ENCODE measurements at regions not wholly inside any gene's neighbourhood (a gene's known extent, or its start where the extent isn't known, plus 50 kb on each side); places are given as distances from the start of the nearest gene placed in this dataset.

DNA sequence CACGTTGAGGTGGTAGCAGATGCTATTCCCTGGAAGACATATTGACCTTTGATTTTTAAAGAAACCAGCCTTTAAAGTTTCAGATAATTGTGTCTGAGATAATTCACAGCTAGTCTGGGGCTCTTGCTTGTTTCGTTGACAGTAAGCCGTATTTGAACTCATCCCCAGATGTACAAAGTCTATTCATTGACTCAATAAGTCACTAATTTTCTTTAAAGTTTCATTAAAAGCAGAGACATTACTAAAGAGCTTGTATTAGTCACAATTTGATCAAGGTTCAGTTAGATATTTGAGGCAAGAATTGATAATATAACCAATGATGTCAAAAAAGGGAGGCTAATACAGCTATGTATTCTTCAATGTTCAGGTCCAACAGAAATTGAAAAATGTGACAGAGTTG, 158.0 kb downstream of the PCSK1 start:
- ChIA-PET CTCF (ENCODE audit: partially characterized antibody) (interaction anchor here (2.1 kb wide), 1 partner anchor 11 kb away, joined by 7 read pairs; no protein-coding TSS in a partner anchor), POLR2A (ENCODE audit: partially characterized antibody) (interaction anchor here (1.0 kb wide), 1 partner anchor 313 kb away, joined by 3 read pairs; the partner anchor contains the start of gene ELL2)
- Histone ChIP-seq H3K18ac (ENCODE audit: extremely low read depth, low read length) (no peak overlapping the region), H2AFZ (ENCODE audit: low read length) (no peak overlapping the region), H3K79me1 (ENCODE audit: low read depth, low read length) (no peaks in the 10 kb centered on the region), H2BK20ac (ENCODE audit: low read length) (no peak overlapping the region), H4K8ac (ENCODE audit: extremely low read depth, insufficient read depth, low read length) (no peak overlapping the region), H3K4ac (replicated peaks; ENCODE audit: insufficient read length, low read depth, low read length) (no peak overlapping the region), H3K36me3 (ENCODE audit: control insufficient read depth in 2 of 4, insufficient read depth in 4 of 4, low read length in 3 of 4) (no peaks in the 10 kb centered on the region), H3K9me3 (ENCODE audit: insufficient read depth in 2 of 2, low read depth in 1 of 2, low read length in 1 of 2) (no peaks in the 10 kb centered on the region), H3K23ac (ENCODE audit: insufficient read length) (no peak overlapping the region), H2AK5ac (ENCODE audit: low read depth, low read length) (no peak overlapping the region), H3K14ac (ENCODE audit: insufficient read length) (no peak overlapping the region), H3K4me2 (ENCODE audit: insufficient read depth in 1 of 2, low read depth in 2 of 2, low read length in 2 of 2) (no peak overlapping the region), H2BK120ac (replicated peaks; ENCODE audit: low read depth, low read length) (no peak overlapping the region), H4K20me1 (replicated peaks in 1 of 2; ENCODE audit: control insufficient read depth in 1 of 2, insufficient read depth in 2 of 2, low read length in 2 of 2) (no peaks in the 10 kb centered on the region), H3K4me3 (ENCODE audit: extremely low read depth in 1 of 4, insufficient read depth in 2 of 4, low read depth in 3 of 4, low read length in 4 of 4) (no peak overlapping the region), H3K4me1 (replicated peaks in 1 of 4; ENCODE audit: control insufficient read depth in 3 of 4, insufficient read depth in 4 of 4, low read length in 3 of 4) (no peaks in the 10 kb centered on the region), H4K91ac (replicated peaks; ENCODE audit: insufficient read length, low read length) (no peak overlapping the region), H3K79me2 (ENCODE audit: control insufficient read depth in 1 of 2, insufficient read depth in 2 of 2, low read length in 2 of 2) (no peaks in the 10 kb centered on the region), H3K56ac (replicated peaks; ENCODE audit: insufficient read length, low read depth, low read length) (no peak overlapping the region), H4K5ac (ENCODE audit: insufficient read length, low read depth, low read length) (no peak overlapping the region), H3K27me3 (replicated peaks in 1 of 4; ENCODE audit: control insufficient read depth in 3 of 4, extremely low read depth in 1 of 4, insufficient read depth in 3 of 4, low read length in 3 of 4) (peaks cover 0 to 1% (median 0%) of the 10 kb centered on the region in 4 experiments; a peak in 1 of 7 replicates), H3K9ac (replicated peaks in 1 of 4; ENCODE audit: extremely low read depth in 1 of 4, low read depth in 3 of 4, low read length in 3 of 4) (no peak overlapping the region), H3K27ac (ENCODE audit: low read depth, low read length) (no peak overlapping the region), H2BK5ac (ENCODE audit: low read depth, low read length) (no peak overlapping the region), H2BK15ac (ENCODE audit: low read length) (no peak overlapping the region), H2BK12ac (ENCODE audit: low read depth, low read length) (no peak overlapping the region), H3K23me2 (ENCODE audit: low read depth, low read length) (no peaks in the 10 kb centered on the region; the same call in 1 of the 2 replicates)
- no peak for DNase-seq (ENCODE audit: low read depth in 1 of 2, low spot score in 2 of 2)
- no peak for FAIRE-seq
- WGBS, 2 experiments (ENCODE audit: extremely low coverage in 1 of 2, insufficient coverage in 1 of 2, insufficient read length in 1 of 2, insufficient replicate concordance in 2 of 2, low coverage in 1 of 2, low lambda C conversion rate in 2 of 2, missing lambda C conversion rate in 1 of 2) = 96% methylated on average over 3 of the region's 3 CpGs; no CpG with 5 or more reads in 1 of the 2 experiments
- TF ChIP-seq FOSL1 (IDR thresholded peaks at IDR 0.05; ENCODE audit: insufficient read depth, low read depth, low read length) (no peak), SP4 (IDR thresholded peaks at IDR 0.05; ENCODE audit: low read length) (no peak), JUN (IDR thresholded peaks at IDR 0.05; ENCODE audit: low read depth, low read length) (no peak), BACH1 (IDR thresholded peaks at IDR 0.05; ENCODE audit: low read length) (no peak), TEAD4 (IDR thresholded peaks at IDR 0.05; ENCODE audit: low read depth, low read length) (no peak), CHD1 (IDR thresholded peaks at IDR 0.05; ENCODE audit: low read depth, low read length) (no peak), BRCA1 (IDR thresholded peaks at IDR 0.05; ENCODE audit: low read depth, low read length) (no peak), SAP30 (IDR thresholded peaks at IDR 0.05; ENCODE audit: insufficient read depth, insufficient replicate concordance, low read length) (no peak)
- TF ChIP-seq, protein P1, sequence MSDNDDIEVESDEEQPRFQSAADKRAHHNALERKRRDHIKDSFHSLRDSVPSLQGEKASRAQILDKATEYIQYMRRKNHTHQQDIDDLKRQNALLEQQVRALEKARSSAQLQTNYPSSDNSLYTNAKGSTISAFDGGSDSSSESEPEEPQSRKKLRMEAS (IDR thresholded peaks at IDR 0.05) = no peak
- TF ChIP-seq, protein P2, sequence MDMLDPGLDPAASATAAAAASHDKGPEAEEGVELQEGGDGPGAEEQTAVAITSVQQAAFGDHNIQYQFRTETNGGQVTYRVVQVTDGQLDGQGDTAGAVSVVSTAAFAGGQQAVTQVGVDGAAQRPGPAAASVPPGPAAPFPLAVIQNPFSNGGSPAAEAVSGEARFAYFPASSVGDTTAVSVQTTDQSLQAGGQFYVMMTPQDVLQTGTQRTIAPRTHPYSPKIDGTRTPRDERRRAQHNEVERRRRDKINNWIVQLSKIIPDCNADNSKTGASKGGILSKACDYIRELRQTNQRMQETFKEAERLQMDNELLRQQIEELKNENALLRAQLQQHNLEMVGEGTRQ (IDR thresholded peaks at IDR 0.05; ENCODE audit: low read length) = no peak
- TF ChIP-seq, protein P3, sequence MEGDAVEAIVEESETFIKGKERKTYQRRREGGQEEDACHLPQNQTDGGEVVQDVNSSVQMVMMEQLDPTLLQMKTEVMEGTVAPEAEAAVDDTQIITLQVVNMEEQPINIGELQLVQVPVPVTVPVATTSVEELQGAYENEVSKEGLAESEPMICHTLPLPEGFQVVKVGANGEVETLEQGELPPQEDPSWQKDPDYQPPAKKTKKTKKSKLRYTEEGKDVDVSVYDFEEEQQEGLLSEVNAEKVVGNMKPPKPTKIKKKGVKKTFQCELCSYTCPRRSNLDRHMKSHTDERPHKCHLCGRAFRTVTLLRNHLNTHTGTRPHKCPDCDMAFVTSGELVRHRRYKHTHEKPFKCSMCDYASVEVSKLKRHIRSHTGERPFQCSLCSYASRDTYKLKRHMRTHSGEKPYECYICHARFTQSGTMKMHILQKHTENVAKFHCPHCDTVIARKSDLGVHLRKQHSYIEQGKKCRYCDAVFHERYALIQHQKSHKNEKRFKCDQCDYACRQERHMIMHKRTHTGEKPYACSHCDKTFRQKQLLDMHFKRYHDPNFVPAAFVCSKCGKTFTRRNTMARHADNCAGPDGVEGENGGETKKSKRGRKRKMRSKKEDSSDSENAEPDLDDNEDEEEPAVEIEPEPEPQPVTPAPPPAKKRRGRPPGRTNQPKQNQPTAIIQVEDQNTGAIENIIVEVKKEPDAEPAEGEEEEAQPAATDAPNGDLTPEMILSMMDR (IDR thresholded peaks at IDR 0.05; ENCODE audit: control extremely low read depth in 1 of 3, insufficient read depth in 1 of 3, low read depth in 1 of 3, low read length in 3 of 3) = no peak

All from H1 (cell line).